NCI-H2081 (cell line): ENCODE measurements at regions not wholly inside any gene's neighbourhood (a gene's known extent, or its start where the extent isn't known, plus 50 kb on each side); places are given as distances from the start of the nearest gene placed in this dataset.
"Not testable (repeated sequence)": the region's sequence is repeated elsewhere in the genome, so short reads cannot be mapped to it uniquely, and the experiment has no call there.

Experiments
- DNase-seq, 2 experiments: peaks; one replicate each; lab custom pipeline; 2025; lab: John Stamatoyannopoulos, UW

- DNase-seq, result no peak
These were observed 1765.9 kb downstream of the PLA2G4A start for GRCh38 chr1:188594542-188595235.

GRCh38 chr1:188599313-188599712 lies 1770.6 kb downstream of the PLA2G4A start:
- DNase-seq, result no peak

GRCh38 chr1:188611432-188611831 lies 1782.7 kb downstream of the PLA2G4A start:
- DNase-seq, result no peak

GRCh38 chr1:188615321-188615720 lies 1786.6 kb downstream of the PLA2G4A start:
- no peak for DNase-seq

- DNase-seq, result no peak
These were observed 1791.5 kb downstream of the PLA2G4A start for GRCh38 chr1:188620236-188620635.

- peak in 1 of 2 experiments; percentile 65 for DNase-seq
These were observed 1812.9 kb downstream of the PLA2G4A start for GRCh38 chr1:188641566-188642211.

GRCh38 chr1:188642704-188643103 lies 1814.0 kb downstream of the PLA2G4A start:
- peak in 1 of 2 experiments; percentile 13 for DNase-seq

- DNase-seq, result no peak
These were observed 1823.9 kb downstream of the PLA2G4A start for GRCh38 chr1:188652678-188653077.

- not testable (repeated sequence) for DNase-seq
These were observed 1821.7 kb downstream of the BRINP3 start for GRCh38 chr1:188655966-188656365.

- no peak for DNase-seq
These were observed 1817.1 kb downstream of the BRINP3 start for GRCh38 chr1:188660572-188660971.

GRCh38 chr1:188665477-188665876 lies 1812.2 kb downstream of the BRINP3 start:
- DNase-seq, result no peak

- DNase-seq, result no peak
These were observed 1809.6 kb downstream of the BRINP3 start for GRCh38 chr1:188668083-188668482.

GRCh38 chr1:188669728-188670382 lies 1807.8 kb downstream of the BRINP3 start:
- no peak for DNase-seq

- DNase-seq, result no peak
These were observed 1806.8 kb downstream of the BRINP3 start for GRCh38 chr1:188670837-188671236.

- DNase-seq, result no peak
These were observed 1805.5 kb downstream of the BRINP3 start for GRCh38 chr1:188672153-188672552.

- peak; percentile 55 to 64 for DNase-seq
These were observed 1788.1 kb downstream of the BRINP3 start for GRCh38 chr1:188689542-188689941.

GRCh38 chr1:188700116-188700515 lies 1777.5 kb downstream of the BRINP3 start:
- DNase-seq, result no peak

- no peak for DNase-seq
These were observed 1770.9 kb downstream of the BRINP3 start for GRCh38 chr1:188706742-188707141.

GRCh38 chr1:188708795-188709535 lies 1768.7 kb downstream of the BRINP3 start:
- peak in 1 of 2 experiments; percentile 57 for DNase-seq

- DNase-seq, result peak; percentile 12 to 30
These were observed 1762.1 kb downstream of the BRINP3 start for GRCh38 chr1:188715566-188715965.

GRCh38 chr1:188719735-188720134 lies 1757.9 kb downstream of the BRINP3 start:
- no peak for DNase-seq

- DNase-seq, result no peak
These were observed 1754.2 kb downstream of the BRINP3 start for GRCh38 chr1:188723332-188724020.
